Fibroblast of villous mesenchyme (primary cell): ENCODE measurements at regions not wholly inside any gene's neighbourhood (a gene's known extent, or its start where the extent isn't known, plus 50 kb on each side); places are given as distances from the start of the nearest gene placed in this dataset.

Experiments
- DNase-seq: peaks from one replicate; pipeline ENCODE4 v3.0.0-alpha.2; 2010; ENCODE audit warnings: low read depth
- H3K4me3 ChIP-seq: 2 replicates; pipeline ENCODE4 v1.5.1; 2011; ENCODE audit warnings: low read depth, mild to moderate bottlenecking, low read length
- CTCF ChIP-seq: IDR thresholded peaks from 2 replicates; pipeline ENCODE4 v1.5.1; 2012; ENCODE audit warnings: low read depth, mild to moderate bottlenecking, low read length; ENCODE audit not compliant: insufficient read depth

GRCh38 chr21:15197696-15198095 lies 132.9 kb upstream of the NRIP1 start:
- DNase-seq, result no peak
- H3K4me3 ChIP-seq, result no peak overlapping the region
- no peak for TF ChIP-seq CTCF

GRCh38 chr21:15199414-15200383 lies 134.9 kb upstream of the NRIP1 start:
- no peak overlapping the region for H3K4me3 ChIP-seq
- no peak for DNase-seq
- TF ChIP-seq CTCF, result no peak

GRCh38 chr21:15203740-15204139 lies 138.9 kb upstream of the NRIP1 start:
- TF ChIP-seq CTCF, result no peak
- no peak for DNase-seq
- no peak overlapping the region for H3K4me3 ChIP-seq

- H3K4me3 ChIP-seq, result no peak overlapping the region
- no peak for TF ChIP-seq CTCF
- DNase-seq, result no peak
Observed at GRCh38 chr21:15204140-15204969, 139.6 kb upstream of the NRIP1 start.

- H3K4me3 ChIP-seq, result no peak overlapping the region
- DNase-seq, result no peak
- no peak for TF ChIP-seq CTCF
Observed at GRCh38 chr21:15204970-15205286, 140.1 kb upstream of the NRIP1 start.

DNA sequence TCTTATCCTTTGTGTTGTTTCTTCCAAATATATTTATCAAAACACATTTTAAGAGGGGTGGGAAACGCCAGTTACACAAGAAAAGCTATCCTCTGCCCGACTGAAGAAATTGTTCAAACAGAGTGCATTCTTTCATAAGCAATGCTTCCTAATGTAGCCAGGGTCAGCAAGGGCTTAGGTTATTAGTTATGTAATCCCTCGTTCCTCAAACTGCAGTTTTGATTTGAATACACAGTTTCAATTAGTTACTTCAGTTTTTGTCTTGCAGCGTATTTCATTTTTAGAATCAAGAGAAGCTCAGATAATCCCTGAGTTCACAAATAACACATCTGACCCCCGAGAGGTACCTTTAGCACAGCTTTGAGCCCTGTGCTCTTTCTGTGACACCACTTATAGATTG lies 141.7 kb upstream of the NRIP1 start:
- no peak overlapping the region for H3K4me3 ChIP-seq
- no peak for TF ChIP-seq CTCF
- no peak for DNase-seq
